C1 segment of cervical spinal cord (tissue), 14 donors: ENCODE measurements at regions not wholly inside any gene's neighbourhood (a gene's known extent, or its start where the extent isn't known, plus 50 kb on each side); places are given as distances from the start of the nearest gene placed in this dataset.

Source experiments
- DNase-seq, 14 donors: peaks; one replicate each; lab custom pipeline; 2025; lab: John Stamatoyannopoulos, UW

DNA sequence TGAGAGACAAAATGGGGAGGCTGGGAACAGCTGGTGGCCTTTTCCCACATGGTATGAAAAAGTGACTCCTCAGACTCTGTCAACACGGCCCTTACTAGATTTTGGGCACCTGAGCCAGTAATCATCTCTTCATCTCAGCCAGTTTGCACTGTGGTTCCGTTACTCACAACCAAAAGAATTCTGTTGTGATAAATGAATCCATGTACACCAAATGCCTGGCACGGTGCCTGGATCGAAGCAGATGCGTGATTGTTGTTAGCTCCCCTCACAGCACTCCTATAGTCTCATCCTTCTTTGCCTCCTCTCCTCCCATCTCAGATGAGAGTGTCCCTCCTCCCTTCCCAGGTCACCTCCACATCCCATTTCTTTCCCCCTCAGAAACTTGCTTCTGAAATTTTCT lies 57.9 kb upstream of the GJB5 start:
- no peak for DNase-seq

DNA sequence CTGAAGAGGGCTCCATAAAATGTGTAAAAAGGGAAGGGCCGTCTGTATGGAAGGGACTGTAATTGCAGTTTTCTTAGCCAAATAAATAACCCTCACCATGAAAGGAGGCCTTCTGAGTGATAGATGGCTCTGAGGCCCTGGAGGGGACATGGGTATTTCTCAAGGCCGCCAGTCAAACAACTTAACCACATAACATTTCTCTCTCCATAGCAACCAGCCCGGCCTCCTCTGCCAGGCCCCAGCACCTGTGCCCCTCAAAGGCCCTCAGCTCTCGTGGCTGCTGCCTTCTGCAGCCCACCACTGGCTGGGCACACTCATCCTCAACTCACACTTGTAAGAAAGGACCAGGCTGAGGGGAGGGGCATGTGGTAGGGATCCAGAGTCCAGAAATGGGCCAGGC lies 57.0 kb upstream of the GJB5 start:
- DNase-seq: no peak

DNA sequence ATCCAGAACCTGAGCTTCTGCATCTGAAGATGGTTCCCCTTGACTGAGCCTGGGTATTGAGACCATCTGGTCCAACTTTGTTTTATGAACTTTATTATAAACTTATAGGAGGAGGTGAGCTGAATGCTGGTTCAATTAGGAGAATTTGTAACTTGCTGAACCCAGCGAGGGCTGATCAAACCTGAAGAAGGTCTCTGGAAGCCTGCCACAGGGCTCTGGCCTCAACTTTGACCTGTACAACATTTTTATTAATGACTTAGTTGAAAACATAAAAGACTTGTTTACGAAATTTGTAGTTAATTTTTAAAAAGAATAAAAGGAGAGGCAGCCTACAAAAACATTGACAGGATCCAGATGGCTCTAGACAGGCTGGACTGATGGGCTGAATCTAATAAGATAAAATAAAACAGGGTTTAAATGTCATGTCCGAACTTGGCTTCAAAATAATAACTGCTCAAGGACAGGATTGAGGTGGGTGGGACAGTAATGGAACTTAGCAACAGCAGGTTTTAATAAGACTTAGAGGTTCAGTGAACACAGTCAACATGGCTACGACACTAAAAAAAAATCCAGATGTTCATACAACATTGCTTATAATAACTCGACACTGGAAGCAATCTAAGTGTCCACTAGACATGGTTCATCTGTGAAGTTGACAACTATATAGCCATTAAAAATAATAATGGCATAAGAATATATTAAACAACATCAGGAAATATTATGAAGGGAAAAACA lies 53.4 kb upstream of the GJB5 start:
- no peak for DNase-seq
